ENCODE measurements at regions not wholly inside any gene's neighbourhood (a gene's known extent, or its start where the extent isn't known, plus 50 kb on each side); places are given as distances from the start of the nearest gene placed in this dataset.

DNA sequence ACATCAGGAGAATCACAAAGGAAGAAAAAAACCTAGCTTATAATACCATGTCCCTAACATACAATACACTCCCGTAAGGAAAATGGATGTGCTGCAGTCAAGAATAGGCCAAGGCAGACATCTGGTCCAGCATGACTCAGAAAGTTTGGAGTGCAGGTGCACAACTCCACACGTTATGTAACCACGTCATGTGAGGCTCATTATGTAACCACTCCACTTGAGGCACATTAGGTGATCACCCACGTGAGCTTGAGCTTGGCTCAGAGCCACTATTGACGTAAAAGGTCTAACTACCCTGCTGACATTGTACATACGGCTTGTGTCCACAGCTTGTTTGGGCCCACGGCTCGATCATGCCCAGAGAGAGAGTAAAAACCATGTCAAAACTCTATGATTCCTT lies 99.8 kb upstream of the C1orf21 start:
- no peak for DNase-seq (ENCODE audit: low spot score)
- TF ChIP-seq, protein P1, sequence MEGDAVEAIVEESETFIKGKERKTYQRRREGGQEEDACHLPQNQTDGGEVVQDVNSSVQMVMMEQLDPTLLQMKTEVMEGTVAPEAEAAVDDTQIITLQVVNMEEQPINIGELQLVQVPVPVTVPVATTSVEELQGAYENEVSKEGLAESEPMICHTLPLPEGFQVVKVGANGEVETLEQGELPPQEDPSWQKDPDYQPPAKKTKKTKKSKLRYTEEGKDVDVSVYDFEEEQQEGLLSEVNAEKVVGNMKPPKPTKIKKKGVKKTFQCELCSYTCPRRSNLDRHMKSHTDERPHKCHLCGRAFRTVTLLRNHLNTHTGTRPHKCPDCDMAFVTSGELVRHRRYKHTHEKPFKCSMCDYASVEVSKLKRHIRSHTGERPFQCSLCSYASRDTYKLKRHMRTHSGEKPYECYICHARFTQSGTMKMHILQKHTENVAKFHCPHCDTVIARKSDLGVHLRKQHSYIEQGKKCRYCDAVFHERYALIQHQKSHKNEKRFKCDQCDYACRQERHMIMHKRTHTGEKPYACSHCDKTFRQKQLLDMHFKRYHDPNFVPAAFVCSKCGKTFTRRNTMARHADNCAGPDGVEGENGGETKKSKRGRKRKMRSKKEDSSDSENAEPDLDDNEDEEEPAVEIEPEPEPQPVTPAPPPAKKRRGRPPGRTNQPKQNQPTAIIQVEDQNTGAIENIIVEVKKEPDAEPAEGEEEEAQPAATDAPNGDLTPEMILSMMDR (IDR thresholded peaks at IDR 0.05; ENCODE audit: extremely low read depth, missing control alignments) = no peak

DNA sequence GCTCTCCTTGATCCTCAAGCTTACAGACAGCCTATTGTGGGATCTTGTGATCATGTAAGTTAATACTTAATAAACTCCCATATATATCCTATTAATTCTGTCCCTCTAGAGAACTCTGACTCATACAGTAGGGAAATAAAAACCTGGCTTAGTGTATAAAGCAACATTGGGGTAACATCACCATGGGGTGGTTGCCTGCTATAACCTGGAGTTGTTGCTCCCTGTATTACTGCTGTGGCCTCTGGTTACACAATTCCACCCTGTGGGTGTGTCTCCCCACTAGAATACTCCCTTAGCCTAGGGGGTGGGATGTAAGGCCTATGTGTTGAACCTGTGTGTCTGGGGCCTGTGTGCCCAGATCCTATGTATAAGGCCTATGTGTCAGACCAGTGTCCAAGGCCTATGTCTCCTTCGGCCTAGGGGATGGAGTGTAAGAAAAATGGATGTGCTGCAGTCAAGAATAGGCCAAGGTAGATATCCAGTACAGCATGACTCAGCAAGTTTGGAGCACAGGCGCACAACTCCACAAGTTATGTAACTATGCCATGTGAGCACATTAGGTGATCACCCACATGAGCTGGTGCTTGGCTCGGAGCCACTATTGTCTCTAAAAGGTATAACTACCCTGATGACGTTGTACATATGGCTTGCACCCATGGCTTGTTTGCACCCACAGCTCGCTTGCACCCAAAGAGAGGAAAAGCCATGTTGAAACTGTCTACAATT lies 96.8 kb upstream of the C1orf21 start:
- no peak for DNase-seq (ENCODE audit: low spot score)
- TF ChIP-seq, protein P1 (IDR thresholded peaks at IDR 0.05; ENCODE audit: extremely low read depth, missing control alignments) = no peak

DNA sequence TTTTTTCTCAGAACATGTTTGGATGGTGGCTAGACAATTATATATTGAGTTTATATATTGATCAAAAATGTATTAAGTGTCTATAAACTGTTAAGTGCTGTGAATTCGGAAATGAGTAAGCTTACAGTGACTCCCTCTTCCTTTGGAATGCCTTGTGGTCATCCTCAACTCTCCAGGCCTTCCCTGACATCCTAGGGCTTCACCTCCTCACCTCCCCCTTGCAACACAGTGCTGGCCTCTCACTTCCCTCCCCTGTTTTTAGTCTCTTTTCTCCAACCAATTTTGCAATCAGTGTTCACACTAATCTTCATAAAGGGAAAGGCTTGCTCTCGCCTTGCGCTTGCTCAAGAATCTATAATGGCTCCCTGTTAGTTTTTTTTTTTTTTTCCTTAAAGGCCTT lies 95.1 kb upstream of the C1orf21 start:
- DNase-seq (ENCODE audit: low spot score) = no peak
- TF ChIP-seq, protein P1 (IDR thresholded peaks at IDR 0.05; ENCODE audit: extremely low read depth, missing control alignments) = no peak

DNA sequence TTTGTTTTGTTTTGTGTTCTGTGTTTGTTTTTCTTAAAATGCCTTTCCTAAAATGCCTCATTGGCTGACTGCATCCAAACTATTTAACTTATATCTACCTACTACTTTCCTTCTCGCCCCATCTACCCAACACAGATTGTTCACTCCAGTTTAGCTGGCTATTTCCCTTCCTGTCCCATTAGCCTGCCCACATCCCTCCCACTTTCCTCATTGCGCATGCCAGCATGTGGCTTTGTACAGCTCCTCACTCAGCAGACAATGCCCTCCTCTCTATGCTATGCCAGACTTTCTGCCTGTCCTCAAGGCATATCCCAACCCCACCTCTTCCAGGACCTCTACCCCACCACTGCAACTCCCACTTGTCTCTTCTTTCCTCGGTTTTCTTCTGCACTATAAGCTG lies 94.7 kb upstream of the C1orf21 start:
- TF ChIP-seq, protein P1 (IDR thresholded peaks at IDR 0.05; ENCODE audit: extremely low read depth, missing control alignments) = no peak
- DNase-seq (ENCODE audit: low spot score) = no peak

DNA sequence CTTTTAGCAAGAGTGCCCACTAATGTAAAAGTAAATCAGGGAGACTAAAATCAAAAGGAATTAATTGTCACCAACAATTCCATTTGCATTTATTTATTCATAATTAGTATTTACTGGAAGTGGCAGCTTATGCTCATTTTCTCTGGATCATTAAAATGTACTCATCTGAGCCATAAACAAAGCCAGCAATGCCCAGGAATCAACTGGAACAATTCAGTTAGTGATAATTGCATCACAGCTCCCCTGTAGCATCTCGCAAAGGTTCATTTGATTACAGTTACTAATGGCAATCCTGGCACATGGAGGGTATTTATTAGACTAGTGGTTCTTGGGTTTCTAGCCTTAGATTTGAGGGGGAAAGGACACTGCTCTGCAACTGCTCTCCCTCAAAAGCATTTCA lies 92.7 kb upstream of the C1orf21 start:
- DNase-seq (ENCODE audit: low spot score) = no peak
- TF ChIP-seq, protein P1 (IDR thresholded peaks at IDR 0.05; ENCODE audit: extremely low read depth, missing control alignments) = no peak

DNA sequence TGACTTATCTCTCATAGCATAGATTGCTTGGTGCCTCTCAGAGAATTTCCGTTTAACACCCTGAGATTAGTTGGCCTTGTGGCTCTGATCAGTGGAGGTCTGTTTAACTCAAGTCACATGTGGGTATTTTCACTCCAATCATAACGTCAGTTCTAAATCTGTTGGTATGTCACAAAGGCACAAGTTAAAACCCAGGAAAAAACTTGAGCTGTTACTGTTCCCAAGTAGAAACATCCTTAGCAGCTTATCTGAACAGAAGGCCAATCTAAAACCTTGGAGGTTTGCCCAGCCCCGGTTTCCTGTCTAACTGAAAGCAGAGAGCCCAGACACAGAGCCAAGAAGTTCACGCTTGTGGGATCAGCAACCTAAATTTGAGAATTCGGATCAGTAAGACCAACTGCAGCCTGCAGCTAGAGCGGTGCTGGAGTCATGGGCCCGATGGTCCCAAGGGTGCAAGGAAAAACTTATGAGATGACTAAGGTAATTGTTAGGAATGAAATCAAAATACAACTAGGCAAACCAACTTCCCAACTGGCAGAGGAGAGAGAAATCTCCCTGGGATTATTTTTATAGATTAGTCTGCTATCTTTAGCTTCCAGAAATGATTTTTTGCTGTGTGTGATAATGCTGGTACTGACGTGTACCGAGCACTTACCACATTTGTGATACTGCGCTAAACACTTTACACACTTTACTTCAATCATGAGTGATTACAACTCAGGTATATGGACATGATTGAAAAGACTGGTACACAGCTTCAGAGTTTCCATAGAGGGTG lies 90.2 kb upstream of the C1orf21 start:
- DNase-seq (ENCODE audit: low spot score) = no peak
- TF ChIP-seq, protein P1 (IDR thresholded peaks at IDR 0.05; ENCODE audit: extremely low read depth, missing control alignments) = no peak

DNA sequence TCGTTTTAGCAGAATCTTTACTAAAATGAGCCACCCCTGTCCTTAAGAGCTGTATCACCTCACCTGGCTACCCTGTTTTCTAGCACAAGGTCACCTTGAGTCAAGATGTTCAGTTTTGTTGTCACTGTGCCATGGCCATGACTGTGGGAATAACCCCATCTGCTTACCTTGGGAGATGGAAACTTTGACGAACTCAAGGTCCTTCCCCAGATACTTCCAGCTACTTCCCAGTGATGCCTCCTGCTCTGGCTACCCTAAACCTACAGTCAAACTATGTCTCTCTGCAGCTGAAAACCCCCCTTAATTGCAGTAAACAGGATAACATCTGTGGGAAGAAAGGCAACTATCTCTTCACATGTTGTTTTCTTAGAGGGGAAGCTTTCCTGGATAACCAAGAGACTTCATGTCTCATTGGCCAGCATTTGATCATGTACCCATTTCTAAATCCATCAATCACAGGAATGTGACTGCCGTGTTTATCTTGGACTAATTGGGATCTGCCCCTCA lies 89.5 kb upstream of the C1orf21 start:
- DNase-seq (ENCODE audit: low spot score) = no peak
- TF ChIP-seq, protein P1 (IDR thresholded peaks at IDR 0.05; ENCODE audit: extremely low read depth, missing control alignments) = no peak

Measured in GM20000 (cell line).